GM19438 (cell line): ENCODE measurements at regions not wholly inside any gene's neighbourhood (a gene's known extent, or its start where the extent isn't known, plus 50 kb on each side); places are given as distances from the start of the nearest gene placed in this dataset.

Experiments
- ATAC-seq: cut with Tn5 transposase; IDR thresholded peaks from one replicate; pipeline ENCODE4 v1.9.1; 2021; ENCODE audit warnings: low read depth; ENCODE audit not compliant: unreplicated experiment

DNA sequence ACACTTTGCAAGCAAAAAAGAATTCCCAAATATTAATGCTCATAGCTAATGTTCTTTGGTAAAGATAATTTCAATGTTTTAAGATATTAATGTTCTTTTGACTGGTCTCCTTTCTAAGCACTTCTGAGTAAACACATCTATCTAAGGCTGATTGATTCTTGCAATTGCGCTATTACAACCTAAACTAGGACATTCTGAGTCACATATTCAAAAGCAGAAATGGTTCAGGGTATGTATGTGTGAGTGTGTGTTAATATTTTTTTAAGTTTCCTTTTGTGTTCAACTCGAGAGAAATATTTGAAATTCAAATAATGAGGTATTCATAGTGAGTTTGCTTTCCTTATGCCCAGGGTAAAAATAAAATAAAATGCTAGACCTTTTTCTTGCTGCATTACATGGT is 203.6 kb upstream of the GRIK3 start:
- no peak for ATAC-seq

DNA sequence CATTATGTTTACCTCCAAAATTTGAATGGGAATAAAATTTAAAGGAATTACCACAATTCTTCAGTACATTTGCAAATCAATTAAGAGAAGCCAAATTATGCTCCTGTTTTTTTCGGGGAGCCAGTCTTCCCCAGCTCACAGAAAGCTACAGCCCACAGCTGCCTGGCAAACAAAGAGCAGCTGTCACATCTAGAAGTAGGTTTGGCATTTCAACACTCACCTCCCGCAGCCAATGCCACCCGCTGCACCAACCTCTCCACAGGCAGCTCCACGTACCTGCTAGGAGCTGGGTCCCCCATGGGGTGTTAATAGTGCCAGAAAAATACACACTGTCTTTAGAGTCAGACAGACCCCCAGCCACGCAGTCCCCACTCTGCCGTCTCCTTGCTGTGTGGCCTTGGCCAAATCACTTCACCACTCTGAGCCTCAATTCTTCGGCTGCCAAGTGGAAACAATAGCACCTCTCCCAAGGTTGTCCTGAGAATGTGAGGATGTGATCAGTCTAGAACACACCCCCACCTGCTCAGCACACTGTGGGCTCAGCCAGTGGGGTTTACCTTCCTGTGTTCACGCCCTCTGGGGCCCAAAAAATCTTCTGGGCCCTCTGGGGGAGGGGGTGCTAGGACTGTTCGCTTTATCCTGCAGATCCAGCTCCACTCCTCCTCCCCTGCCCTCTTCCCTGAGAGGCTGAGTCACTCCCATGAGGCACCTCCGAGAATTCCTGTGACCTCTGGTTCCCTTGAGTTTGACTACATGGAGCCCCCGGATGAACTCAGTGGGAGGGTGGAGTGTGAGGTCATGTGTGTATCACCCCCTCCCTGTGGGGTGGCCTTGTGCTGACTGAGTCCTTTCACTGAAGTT is 204.3 kb upstream of the GRIK3 start:
- ATAC-seq, result no peak

DNA sequence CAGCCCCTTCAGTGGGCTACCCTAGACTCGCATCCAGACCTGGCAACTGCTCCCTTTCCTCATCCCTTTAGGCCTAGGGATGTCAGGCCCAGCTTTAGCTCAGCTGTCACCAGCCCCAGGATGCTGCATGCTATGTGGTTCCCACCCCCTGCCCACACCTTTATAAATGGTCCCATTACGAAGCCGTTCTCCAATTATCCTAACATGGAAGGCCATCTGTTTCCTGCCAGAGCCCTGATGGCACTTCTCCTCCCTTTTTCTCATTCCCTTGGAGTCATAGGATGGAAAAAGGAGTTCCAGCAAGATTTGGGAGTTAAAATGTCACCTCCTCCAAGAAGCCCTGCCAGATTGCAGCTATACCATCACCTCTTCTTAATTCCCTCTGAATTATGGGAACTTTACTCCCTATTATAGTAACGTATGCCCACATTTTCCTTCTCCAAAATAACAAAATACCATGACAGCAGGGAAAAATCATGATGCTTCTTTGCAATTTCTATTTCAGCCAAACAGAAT is 205.0 kb upstream of the GRIK3 start:
- ATAC-seq, result no peak

- ATAC-seq, result no peak
Measured at GRCh38 chr1:37240897-37241296, 206.6 kb upstream of the GRIK3 start.

DNA sequence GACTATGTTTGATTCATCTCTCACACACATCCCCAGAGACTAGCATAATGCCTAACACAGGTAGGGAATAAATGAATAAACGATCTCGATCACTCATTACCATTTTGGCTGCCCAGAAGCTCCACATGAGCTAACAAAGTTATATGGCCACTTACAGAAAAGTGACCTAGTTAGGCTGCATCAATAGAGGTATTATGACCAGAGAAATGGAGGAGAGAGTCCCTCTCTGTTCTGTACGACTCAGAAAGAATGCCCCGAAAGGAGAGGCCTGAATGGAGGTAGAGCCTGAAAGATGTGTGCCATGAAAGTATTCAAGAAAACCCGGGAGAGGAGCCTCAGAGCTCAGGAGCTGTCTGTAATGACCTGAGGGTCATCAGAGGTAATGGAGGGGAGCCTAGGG is 208.2 kb upstream of the GRIK3 start:
- ATAC-seq, result no peak

DNA sequence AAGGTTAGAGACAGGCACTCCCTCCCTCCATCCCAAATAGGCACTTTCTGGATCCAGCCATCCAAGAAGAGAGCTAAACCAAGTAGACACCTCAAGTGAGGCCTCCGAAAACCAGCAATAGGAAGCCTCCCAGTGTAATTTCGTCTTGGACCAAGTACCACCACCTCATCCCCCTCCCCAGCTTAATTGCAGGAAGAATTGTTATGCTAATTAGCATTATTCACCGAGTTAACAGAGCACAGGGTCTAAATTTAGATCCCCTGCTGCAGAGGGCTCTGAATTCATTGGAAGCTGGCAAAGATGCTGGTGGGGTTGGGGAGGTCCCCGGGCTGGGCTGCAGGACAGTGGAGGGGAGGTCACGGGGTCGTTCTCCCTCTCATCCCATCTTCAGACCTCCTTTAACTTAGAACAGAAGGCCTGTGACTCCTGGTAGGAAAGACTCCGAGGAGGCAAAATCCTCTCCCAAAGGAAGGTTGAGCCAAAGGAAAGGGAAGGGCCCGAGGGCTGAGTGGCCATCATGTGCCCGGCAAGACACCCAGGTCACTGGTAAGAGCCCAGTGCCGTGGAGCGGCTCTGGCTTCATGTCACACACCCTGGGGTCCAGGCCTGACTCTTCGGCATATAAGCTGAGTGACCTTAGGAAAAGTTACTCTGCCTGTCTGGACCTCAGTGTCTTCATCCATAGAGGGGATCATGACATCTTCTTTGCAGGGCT is 209.2 kb upstream of the GRIK3 start:
- no peak for ATAC-seq

DNA sequence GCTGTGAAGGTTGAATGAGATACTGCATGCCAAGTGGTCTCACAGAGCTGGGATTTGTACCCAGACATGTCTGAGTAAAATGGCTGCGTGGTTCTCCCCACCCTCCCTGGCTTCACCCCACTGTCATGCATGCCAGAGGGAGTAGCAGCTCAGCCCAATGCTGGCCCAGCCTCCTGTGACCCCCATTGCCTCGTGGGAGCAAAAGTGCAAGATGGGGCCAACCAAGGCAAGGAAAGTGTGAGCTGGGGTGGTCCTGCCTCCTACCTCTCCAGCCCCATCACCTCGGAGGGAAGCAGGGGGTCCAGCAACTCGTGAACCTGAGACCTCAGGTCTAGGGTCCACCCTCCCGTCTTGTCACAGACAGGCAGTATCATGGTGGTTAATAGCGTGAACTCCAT is 209.8 kb upstream of the GRIK3 start:
- ATAC-seq, result no peak

- ATAC-seq, result no peak
Measured at GRCh38 chr1:37244815-37245214, 210.5 kb upstream of the GRIK3 start.

DNA sequence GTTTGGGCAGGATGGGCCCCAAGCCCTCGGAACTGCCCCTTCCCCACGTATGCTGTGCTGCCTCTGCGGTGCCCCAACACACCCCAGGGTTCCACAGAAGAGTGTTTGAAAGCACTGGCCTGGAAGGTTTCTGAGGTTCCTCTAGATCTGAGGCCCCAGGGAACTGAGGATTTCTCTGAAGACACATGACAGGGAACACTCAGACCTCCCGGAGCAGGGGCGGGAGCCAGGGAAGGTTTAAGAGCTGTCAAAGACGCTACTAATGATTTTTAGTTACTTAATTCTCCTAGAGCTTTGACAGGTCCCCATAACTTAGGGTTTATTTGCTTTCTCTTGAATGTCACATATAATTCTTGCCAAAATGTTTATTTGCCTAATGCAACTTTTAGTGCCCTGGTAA is 212.3 kb upstream of the GRIK3 start:
- ATAC-seq, result no peak

DNA sequence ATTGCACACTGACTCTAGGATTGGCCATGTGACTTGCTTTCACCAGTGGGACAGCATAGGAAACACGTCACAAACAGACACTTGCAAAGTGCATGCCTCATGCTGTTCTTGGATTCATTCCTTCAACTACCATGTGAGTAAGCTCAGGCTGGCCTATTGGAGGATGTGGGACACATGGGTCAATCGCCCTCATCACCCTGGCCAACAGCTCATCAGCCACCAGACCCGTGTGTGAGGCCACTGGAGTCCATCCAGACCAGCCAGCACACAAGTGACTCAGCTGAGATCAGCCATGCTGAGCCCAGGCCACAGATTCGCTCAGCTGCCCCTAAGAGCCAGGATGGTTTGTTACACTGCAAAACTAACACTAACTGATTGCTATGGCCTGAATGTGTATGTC is 216.1 kb upstream of the GRIK3 start:
- no peak for ATAC-seq

DNA sequence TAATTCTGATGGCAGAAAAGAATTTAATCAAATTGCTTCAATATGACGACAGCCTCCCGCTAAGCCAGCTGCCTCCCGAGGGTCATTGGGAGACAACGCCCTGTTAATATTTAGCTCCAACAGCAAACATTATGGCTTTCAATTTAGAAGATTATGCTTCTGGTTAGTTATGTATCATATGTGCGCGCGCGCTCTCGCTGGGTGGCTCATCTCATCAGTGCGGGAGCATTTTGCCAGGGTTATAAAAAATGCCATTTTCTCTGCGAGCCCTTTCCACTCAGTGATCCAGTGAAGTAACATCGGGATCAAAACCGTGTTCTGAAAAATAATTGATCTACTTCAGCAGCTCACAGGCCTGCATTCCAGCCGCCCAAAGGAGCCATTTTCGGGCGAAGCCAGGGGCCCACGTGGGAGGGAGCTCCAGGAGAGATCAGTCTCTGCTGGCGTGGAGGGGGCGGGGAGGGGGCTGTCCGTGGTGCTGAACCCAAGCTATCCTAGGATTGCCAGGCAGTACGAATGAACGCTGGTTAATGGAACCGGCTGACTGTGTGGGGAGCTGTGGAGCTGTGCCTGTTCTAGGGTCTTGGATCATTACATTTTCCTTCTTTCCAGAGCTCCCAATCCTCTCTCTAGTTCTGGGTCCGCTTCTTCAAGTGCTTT is 219.1 kb upstream of the ZC3H12A start:
- ATAC-seq, result no peak

DNA sequence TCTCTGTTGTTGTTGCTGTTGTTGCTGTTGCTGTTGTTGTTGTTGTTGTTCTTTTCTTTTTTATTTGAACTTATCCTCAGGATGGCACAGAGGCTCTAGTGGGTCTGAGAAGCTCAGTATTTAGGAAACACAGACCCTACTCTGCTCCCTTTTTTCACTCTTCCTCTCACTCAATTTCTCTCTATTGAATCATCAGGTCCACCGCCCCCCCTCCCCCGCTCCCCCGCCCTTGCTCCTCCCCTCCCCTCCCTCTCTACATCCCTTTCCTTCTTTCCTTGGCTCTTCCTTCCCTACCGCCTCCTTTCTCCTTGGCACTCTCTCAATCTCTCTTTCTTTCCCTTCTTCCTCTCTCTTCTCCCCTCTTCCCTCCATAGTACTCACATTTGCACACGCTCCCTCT is 218.5 kb upstream of the ZC3H12A start:
- ATAC-seq, result no peak

- no peak for ATAC-seq
Measured at GRCh38 chr1:37257646-37258045, 216.7 kb upstream of the ZC3H12A start.

- ATAC-seq, result no peak
Measured at GRCh38 chr1:37258068-37258467, 216.3 kb upstream of the ZC3H12A start.

DNA sequence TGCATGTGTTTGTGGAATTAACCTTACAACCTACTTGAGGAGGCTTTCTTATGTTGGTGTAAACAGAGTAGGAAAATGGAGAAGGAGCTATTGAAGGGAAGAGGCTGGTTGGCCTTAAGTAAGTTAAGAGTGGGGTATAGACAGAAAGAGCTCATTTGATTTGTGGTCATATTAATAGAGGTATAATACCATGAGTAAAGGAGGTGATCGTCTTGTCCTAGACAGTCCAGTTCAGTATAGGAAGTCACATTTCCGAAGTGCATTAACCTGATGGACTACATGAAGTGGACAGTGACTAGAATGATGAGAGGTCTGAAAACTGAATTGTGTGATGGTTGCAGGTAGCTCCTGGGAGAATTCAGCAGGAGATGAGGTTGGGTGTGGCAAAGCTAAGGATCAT is 215.4 kb upstream of the ZC3H12A start:
- ATAC-seq, result no peak

- no peak for ATAC-seq
Measured at GRCh38 chr1:37261129-37261528, 213.3 kb upstream of the ZC3H12A start.

DNA sequence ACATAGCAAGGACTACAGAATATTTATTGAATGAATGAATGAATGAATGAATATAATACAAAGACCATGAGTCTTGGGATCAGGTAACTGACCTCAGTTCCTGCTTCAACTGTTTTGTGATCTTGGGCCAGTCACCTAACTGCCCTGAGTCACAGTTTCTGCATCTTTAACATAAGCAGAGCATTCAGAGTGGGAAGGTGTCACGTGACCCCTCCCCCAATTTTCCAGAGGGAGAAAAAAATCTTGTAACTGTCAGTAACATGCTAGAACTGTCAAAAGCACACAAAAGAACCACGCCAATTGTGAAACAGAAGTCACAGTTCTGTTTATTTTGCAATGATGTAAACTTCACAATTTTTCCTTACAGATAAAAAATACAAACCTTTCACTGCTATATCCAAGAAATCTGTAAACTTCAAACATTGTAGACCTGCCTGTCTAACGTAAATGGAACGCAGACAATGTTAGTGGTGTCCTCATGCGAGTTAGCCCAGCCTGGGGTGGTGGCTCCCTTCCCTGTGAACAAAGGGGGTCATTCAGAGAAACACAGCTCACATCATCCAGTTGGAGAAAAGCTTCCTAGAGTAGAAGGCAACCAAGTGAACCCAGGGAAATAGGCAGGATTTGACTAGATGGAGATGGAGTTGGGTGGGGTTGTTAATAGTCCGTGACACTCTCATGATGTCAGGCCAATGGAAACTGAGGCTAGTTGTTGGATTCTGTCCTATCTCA is 211.8 kb upstream of the ZC3H12A start:
- ATAC-seq, result no peak

DNA sequence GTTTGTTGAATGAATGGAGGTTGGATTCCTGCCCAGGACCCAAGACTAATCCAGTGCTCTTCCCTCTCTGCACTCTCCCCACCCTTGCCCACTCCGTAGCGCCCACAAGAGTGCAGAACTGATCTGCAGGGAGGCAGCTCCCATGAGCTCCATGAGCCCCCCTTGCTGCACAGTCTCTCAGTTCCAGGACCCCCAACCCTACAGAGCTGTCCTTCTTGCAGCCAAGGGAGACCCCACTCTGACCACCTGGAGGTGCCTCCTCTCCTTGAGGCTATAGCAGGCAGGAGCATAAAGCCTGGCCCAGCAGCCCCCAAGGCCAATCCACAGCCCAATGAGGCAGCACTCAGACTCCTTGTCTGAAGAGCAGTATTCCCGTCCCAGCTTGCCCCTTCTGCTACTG is 209.2 kb upstream of the ZC3H12A start:
- no peak for ATAC-seq

- no peak for ATAC-seq
Measured at GRCh38 chr1:37265786-37266667, 208.4 kb upstream of the ZC3H12A start.
